ENCODE measurements at regions not wholly inside any gene's neighbourhood (a gene's known extent, or its start where the extent isn't known, plus 50 kb on each side); places are given as distances from the start of the nearest gene placed in this dataset.
A peak's percentile ranks its signal among the peaks of the same experiment; 100 is the strongest.
"Not testable (repeated sequence)": the region's sequence is repeated elsewhere in the genome, so short reads cannot be mapped to it uniquely, and the experiment has no call there.

GRCh38 chr19:34865225-34865624 is 61.5 kb upstream of the ZNF30 start:
- BruUV-seq (replicated peaks); ATAC-seq; CTCF ChIA-PET; H3K36me3 ChIP-seq (ENCODE audit: control insufficient read depth in 1 of 2, insufficient read depth in 2 of 2, low read length in 2 of 2); H3K9me2 ChIP-seq (ENCODE audit: insufficient read depth); H3K27ac ChIP-seq (ENCODE audit: low read depth, low read length); H3K27me3 ChIP-seq (ENCODE audit: insufficient read depth, low read length); H3K79me2 ChIP-seq (ENCODE audit: insufficient read depth, low read length); H3K9ac ChIP-seq (ENCODE audit: low read length); POLR2A ChIA-PET; intact Hi-C loops (cut with micrococcal nuclease); H3K4me3 ChIP-seq (replicated peaks in 1 of 2; ENCODE audit: low read depth in 1 of 2, low read length in 2 of 2); H4K20me1 ChIP-seq (ENCODE audit: insufficient read depth); H3K4me2 ChIP-seq (ENCODE audit: low read length); H3K4me1 ChIP-seq (ENCODE audit: control insufficient read depth in 1 of 2, insufficient read depth in 2 of 2, low read length in 2 of 2); H3K9me3 ChIP-seq (ENCODE audit: control insufficient read depth in 1 of 2, insufficient read depth in 1 of 2, low read depth in 1 of 2, low read length in 2 of 2); DNase-seq (ENCODE audit: low read depth, low spot score); H2AFZ ChIP-seq (ENCODE audit: low read depth, low read length, poor library complexity, severe bottlenecking); RAD21 ChIA-PET (ENCODE audit: low non-redundant PET in 1 of 2, low total read pairs in 2 of 2, uncharacterized antibody in 2 of 2, unreplicated experiment in 2 of 2): not testable (repeated sequence)

- CTCF ChIA-PET, result not testable (repeated sequence)
Observed at GRCh38 chr19:34859823-34860736, 66.6 kb upstream of the ZNF30 start.

GRCh38 chr19:34859325-34859724 is 67.4 kb upstream of the ZNF30 start:
- H3K27ac ChIP-seq (ENCODE audit: low read depth, low read length); H3K27me3 ChIP-seq (ENCODE audit: insufficient read depth, low read length); DNase-seq (ENCODE audit: low read depth, low spot score); BruUV-seq (replicated peaks); POLR2A ChIA-PET; H3K36me3 ChIP-seq (ENCODE audit: control insufficient read depth in 1 of 2, insufficient read depth in 2 of 2, low read length in 2 of 2); H3K4me1 ChIP-seq (ENCODE audit: control insufficient read depth in 1 of 2, insufficient read depth in 2 of 2, low read length in 2 of 2); ATAC-seq; H4K20me1 ChIP-seq (ENCODE audit: insufficient read depth); intact Hi-C loops (cut with micrococcal nuclease); RAD21 ChIA-PET (ENCODE audit: low non-redundant PET in 1 of 2, low total read pairs in 2 of 2, uncharacterized antibody in 2 of 2, unreplicated experiment in 2 of 2); H3K4me2 ChIP-seq (ENCODE audit: low read length); H3K9ac ChIP-seq (ENCODE audit: low read length); H2AFZ ChIP-seq (ENCODE audit: low read depth, low read length, poor library complexity, severe bottlenecking); H3K9me3 ChIP-seq (ENCODE audit: control insufficient read depth in 1 of 2, insufficient read depth in 1 of 2, low read depth in 1 of 2, low read length in 2 of 2); H3K79me2 ChIP-seq (ENCODE audit: insufficient read depth, low read length); CTCF ChIA-PET; H3K9me2 ChIP-seq (ENCODE audit: insufficient read depth); H3K4me3 ChIP-seq (replicated peaks in 1 of 2; ENCODE audit: low read depth in 1 of 2, low read length in 2 of 2): not testable (repeated sequence)

More at GRCh38 chr19:34859823-34860736, 66.6 kb upstream of the ZNF30 start:
- RAD21 ChIA-PET (ENCODE audit: low non-redundant PET in 1 of 2, low total read pairs in 2 of 2, uncharacterized antibody in 2 of 2, unreplicated experiment in 2 of 2); H3K79me2 ChIP-seq (ENCODE audit: insufficient read depth, low read length); intact Hi-C loops (cut with micrococcal nuclease); H3K27me3 ChIP-seq (ENCODE audit: insufficient read depth, low read length); H3K9me3 ChIP-seq (ENCODE audit: control insufficient read depth in 1 of 2, insufficient read depth in 1 of 2, low read depth in 1 of 2, low read length in 2 of 2); H4K20me1 ChIP-seq (ENCODE audit: insufficient read depth); H3K9me2 ChIP-seq (ENCODE audit: insufficient read depth); H2AFZ ChIP-seq (ENCODE audit: low read depth, low read length, poor library complexity, severe bottlenecking); DNase-seq (ENCODE audit: low read depth, low spot score); H3K36me3 ChIP-seq (ENCODE audit: control insufficient read depth in 1 of 2, insufficient read depth in 2 of 2, low read length in 2 of 2); H3K9ac ChIP-seq (ENCODE audit: low read length); POLR2A ChIA-PET; H3K27ac ChIP-seq (ENCODE audit: low read depth, low read length); H3K4me1 ChIP-seq (ENCODE audit: control insufficient read depth in 1 of 2, insufficient read depth in 2 of 2, low read length in 2 of 2): not testable (repeated sequence)
- peak overlapping the region; percentile 22 to 33; a peak in 3 of 4 replicates for H3K4me3 ChIP-seq (replicated peaks in 1 of 2; ENCODE audit: low read depth in 1 of 2, low read length in 2 of 2)
- TSS peak; percentile 40 for BruUV-seq (replicated peaks)
- ATAC-seq, result peak; percentile 63
- H3K4me2 ChIP-seq (ENCODE audit: low read length), result peak overlapping the region; percentile 55
